ENCODE measurements at regions not wholly inside any gene's neighbourhood (a gene's known extent, or its start where the extent isn't known, plus 50 kb on each side); places are given as distances from the start of the nearest gene placed in this dataset.

- DNase-seq (ENCODE audit: low read depth in 4 of 4, low spot score in 2 of 4), result no peak
These were observed 151.4 kb downstream of the OAT start for GRCh38 chr10:124267231-124267885.

- DNase-seq (ENCODE audit: low read depth in 4 of 4, low spot score in 2 of 4), result no peak
These were observed 152.1 kb downstream of the OAT start for GRCh38 chr10:124266468-124267230.

GRCh38 chr10:124265776-124266467 lies 152.8 kb downstream of the OAT start:
- DNase-seq (ENCODE audit: low read depth in 4 of 4, low spot score in 2 of 4), result no peak

DNA sequence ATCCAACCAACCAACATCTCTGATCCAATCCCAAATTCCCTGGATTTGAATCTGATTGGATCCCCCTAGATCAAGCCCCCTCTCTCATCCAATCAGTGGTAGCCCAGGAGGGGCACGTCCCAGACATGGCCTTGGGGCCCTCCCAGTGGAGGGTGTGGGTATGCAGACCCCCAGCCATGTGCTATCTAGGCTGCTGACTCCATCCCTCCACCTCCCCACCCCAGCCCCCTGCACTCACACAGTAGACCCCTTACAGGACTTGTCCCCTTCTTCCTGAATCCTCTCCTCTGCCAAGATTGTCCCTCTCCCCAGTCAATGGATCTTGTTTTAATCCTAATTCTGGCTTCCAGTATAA lies 153.4 kb downstream of the OAT start:
- DNase-seq (ENCODE audit: low read depth in 4 of 4, low spot score in 2 of 4), result no peak

DNA sequence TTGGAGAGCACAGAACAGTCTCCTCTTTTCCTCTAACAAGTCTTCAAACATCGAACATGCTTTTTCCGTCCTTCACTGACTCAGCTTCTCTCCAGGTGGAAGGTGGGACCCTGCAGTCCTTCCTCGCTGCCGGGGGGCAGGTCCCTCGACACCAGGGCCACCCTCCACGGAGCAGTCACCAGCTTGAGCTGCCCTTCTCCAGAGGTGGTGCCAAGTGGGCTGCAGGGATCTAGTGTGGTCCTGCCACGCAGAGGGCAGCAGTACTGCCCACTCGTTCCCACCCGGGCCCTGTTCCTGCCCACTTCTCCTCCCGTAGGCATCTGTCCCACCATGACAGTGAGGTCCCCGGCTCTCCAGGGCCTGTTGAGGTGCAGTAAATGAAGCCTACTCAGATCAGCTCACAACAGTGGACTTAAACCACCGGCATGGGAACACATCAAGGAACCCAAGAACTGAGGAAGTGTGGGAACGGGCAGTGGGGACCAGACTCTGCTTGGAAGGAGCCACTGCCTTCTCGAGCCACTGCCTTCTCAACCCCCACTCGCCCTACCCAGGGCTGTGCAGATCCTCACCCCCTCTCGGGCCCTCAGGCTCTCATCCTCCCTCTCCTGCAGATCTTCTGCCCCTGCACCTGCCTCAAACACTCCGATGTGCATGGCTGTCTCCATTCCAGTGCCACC lies 153.9 kb downstream of the OAT start:
- DNase-seq (ENCODE audit: low read depth in 4 of 4, low spot score in 2 of 4), result no peak

DNA sequence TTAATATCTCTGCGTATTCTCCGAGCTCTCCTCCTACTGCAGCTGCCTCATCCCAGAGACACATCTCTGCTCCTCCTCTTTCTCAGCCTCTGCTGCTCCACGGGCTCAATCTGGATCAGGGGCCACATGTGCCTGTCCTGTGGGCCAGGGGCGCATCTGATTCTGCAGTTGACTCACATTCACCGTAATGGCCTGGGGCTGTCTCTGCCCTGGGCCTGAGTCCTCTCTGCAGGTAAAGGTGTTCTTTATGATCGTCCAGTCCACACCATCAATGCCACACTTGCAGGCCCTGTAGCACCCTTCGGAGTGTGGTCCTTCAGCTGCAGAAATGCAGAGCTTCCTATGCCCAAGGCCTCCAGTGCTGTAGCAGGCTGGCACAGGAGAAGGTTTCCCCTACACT lies 154.5 kb downstream of the OAT start:
- no peak for DNase-seq (ENCODE audit: low read depth in 4 of 4, low spot score in 2 of 4)

DNA sequence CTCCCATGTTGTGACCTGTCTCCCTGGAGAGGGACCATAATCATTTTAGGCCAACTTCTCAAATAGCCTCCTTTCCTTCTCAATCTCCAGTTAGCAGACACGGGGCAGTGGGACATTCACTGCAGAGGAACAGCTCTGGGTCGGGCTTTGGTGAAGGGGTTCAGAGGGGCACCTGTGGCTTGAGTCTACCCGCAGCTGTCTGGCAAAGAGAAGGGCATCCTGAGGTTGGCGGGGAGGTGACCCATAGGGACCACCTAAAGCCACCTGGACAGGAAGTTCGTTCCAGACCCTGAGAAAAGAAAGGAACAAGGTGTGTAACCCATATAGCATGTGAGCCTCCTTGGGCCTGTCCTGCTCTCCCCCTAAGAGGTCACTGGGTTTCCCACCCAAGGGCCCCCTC lies 155.0 kb downstream of the OAT start:
- DNase-seq (ENCODE audit: low read depth in 4 of 4, low spot score in 2 of 4), result no peak

DNA sequence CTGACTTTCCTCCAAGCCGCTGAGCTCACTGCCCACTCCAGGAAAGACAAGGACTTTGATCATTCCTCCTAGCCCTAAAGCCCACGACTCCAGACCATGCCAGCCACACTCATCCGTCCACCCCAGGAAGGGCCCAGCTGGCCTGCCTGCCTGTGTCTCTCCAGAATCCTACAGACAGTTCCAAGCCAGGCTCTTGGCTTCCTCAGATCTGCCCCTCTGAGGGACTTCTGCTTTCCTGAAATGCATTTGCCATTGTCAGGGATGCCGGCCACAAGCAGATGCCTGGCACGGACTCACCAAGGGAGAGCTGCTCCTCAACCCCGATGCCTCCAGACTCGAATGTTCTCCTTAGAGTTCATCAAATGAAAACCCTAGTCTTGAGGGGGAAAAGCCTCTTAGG lies 155.8 kb downstream of the OAT start:
- DNase-seq (ENCODE audit: low read depth in 4 of 4, low spot score in 2 of 4), result no peak

GRCh38 chr10:124262234-124262865 lies 156.4 kb downstream of the OAT start:
- DNase-seq (ENCODE audit: low read depth in 4 of 4, low spot score in 2 of 4), result no peak

DNA sequence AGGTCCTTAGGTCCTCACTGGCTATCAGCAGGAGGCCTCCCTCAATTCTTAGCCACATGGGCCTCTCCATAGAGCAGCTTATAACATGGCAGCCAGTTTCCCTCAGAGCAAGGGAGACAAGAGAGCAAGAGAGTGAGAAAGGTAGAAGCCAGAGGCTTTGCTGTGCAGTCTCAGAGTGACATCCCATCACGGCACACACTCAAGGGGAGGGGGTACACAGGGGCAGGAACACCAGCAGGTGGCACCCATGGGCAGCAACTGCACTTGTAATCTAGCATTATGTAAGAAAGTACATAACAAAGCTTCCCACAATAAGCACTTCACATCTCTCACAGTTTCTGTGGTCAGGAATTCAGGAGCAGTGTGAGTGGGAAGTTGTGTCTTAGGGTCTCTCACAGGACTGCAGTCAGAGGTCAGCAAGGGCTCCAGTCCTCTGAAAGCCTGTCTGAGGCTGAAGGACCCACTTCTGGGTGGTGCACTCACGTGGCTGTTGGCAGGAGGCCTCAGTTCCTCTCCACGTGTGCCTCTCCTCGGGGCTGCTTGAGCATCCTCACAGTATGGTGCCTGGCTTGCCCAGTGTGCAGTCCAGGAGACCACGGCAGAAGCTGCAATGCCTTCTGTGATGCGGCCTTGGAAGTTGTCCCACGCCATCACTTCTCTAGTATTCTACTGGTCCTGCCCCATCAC lies 159.4 kb downstream of the OAT start:
- DNase-seq (ENCODE audit: low read depth in 4 of 4, low spot score in 2 of 4), result no peak

DNA sequence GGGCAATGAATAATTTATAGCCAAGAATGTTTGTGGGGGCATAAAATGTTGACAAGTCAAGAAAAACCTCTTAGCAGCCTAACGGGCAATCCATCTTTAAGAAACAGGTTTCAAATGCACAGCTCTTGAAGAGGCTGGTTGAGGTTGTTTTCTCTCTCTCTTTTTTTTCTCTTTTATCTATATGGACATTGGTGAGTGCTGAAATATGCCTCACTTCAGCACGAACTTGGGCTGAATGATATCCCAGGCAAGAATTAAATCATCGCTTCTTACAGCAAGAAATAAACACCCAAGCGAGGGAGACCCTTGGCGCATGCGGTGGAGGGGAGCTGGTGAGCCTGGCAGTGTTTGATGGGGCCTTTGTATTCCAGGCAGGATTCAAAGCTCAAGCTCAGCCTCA lies 160.9 kb downstream of the OAT start:
- DNase-seq (ENCODE audit: low read depth in 4 of 4, low spot score in 2 of 4), result no peak

DNA sequence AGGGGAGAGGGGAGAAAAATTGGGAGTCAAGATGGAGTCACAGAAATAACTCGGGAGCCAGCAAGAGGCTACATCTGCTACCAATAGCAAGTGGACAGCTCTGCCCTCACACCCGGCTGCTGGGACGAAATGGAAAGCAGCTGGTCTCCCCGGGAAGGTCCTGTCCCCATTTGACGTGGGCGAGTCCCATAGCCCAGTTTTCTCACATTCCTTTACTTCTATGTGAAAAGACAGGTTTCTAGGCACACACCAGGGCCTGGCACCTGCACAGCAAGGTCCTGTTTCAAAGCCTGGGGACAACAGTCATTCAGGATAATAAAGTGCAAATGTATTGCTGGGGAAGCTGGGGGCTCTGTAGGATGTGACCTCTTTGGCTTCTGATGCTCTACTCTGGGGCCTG lies 162.6 kb downstream of the OAT start:
- DNase-seq (ENCODE audit: low read depth in 4 of 4, low spot score in 2 of 4), result no peak

GRCh38 chr10:124255556-124255955 lies 162.2 kb upstream of the CHST15 start:
- DNase-seq (ENCODE audit: low read depth in 4 of 4, low spot score in 2 of 4), result no peak

- no peak for DNase-seq (ENCODE audit: low read depth in 4 of 4, low spot score in 2 of 4)
These were observed 161.1 kb upstream of the CHST15 start for GRCh38 chr10:124254490-124254889.

- DNase-seq (ENCODE audit: low read depth in 4 of 4, low spot score in 2 of 4), result no peak
These were observed 159.6 kb upstream of the CHST15 start for GRCh38 chr10:124253006-124253405.

GRCh38 chr10:124252097-124252715 lies 158.8 kb upstream of the CHST15 start:
- no peak for DNase-seq (ENCODE audit: low read depth in 4 of 4, low spot score in 2 of 4)

DNA sequence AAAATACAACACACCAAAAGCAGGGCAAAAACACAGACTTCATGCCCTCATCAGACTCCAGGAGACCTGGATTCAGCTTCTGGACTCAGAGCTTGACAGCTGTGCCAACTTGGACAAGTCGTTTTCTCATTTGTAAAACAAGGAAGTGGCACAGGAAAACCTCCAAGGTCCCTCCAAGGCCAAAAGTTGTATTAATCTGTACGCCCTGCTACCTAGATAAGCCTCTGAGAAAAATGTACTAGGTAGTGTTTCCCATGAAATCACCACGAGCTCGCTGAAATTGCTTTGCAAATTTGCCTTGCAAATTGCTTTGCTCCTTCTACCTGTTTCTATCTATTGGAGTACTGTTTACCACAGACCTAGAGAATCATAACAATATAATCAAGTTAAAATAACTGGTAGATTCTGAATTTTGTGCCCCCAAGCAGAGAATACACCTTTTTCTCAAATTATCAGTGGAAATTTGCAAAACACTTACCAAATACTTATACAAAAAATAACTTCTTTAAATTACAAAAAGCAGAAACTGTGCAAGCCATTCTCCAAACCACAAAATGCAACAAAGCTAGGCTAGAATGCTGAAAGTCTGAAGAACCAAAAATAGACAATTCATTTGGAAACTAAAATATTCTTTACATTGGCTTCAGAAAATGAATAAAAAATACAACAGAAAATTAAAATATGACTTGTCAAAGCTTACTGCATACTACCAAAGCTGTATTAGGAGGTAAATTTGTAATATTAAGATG lies 158.1 kb upstream of the CHST15 start:
- no peak for DNase-seq (ENCODE audit: low read depth in 4 of 4, low spot score in 2 of 4)

DNA sequence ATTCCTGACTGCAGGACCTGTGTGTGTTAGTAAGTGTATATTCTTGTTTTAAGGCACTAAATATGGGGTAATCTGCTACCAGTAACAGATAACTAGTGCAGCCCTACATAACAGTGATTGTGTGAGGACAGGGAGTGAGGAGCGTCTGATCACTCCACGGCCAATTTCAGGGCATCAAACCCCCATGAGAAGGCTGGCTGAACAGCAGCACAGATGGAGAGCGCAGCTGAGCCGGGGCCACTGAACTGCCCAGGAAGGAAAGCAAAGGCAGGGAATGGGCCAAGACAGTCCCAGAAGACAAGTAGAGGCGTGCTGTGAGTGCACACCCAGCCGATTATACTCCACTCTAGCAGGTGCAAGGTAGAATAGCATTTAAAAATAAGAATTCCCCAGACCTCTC lies 157.1 kb upstream of the CHST15 start:
- DNase-seq (ENCODE audit: low read depth in 4 of 4, low spot score in 2 of 4), result no peak

GRCh38 chr10:124249812-124250432 lies 156.5 kb upstream of the CHST15 start:
- DNase-seq (ENCODE audit: low read depth in 4 of 4, low spot score in 2 of 4), result no peak
